ENCODE measurements at regions not wholly inside any gene's neighbourhood (a gene's known extent, or its start where the extent isn't known, plus 50 kb on each side); places are given as distances from the start of the nearest gene placed in this dataset.

- no peak overlapping the region for H3K4me3 ChIP-seq
- DNase-seq: peak in 2 of 4 donors; percentile 89 to 94
- no peaks in the 10 kb centered on the region for H3K9me3 ChIP-seq
- peaks cover 3 to 8% of the 10 kb centered on the region in 2 donors for H3K4me1 ChIP-seq
- intact Hi-C loops (cut with DNase I): no loop called here
- H3K27ac ChIP-seq: peak overlapping the region; percentile 55 to 69
- ATAC-seq: peak; percentile 71
- H3K36me3 ChIP-seq: no peaks in the 10 kb centered on the region
- no peaks in the 10 kb centered on the region for H3K27me3 ChIP-seq
- no peak for TF ChIP-seq CTCF (IDR thresholded peaks at IDR 0.05)
Observed at GRCh38 chr7:25624833-25625232, 396.5 kb upstream of the NPVF start.

GRCh38 chr7:25625306-25625992, 397.2 kb upstream of the NPVF start:
- ATAC-seq: no peak
- no peak for TF ChIP-seq CTCF (IDR thresholded peaks at IDR 0.05)
- Histone ChIP-seq H3K4me1 (peaks cover 3% of the 10 kb centered on the region in 2 donors), H3K27me3 (no peaks in the 10 kb centered on the region), H3K4me3 (no peak overlapping the region), H3K27ac (peak overlapping the region; percentile 55 to 69), H3K36me3 (no peaks in the 10 kb centered on the region), H3K9me3 (no peaks in the 10 kb centered on the region)
- intact Hi-C loops (cut with DNase I): no loop called here
- DNase-seq: peak in 1 of 4 donors; percentile 27

- H3K27ac ChIP-seq: peak overlapping the region in 1 of 2 donors; percentile 39
- H3K27me3 ChIP-seq: no peaks in the 10 kb centered on the region
- H3K9me3 ChIP-seq: no peaks in the 10 kb centered on the region
- intact Hi-C loops (cut with DNase I): no loop called here
- DNase-seq (peak in 2 of 4 donors; percentile 85 to 90), ATAC-seq (no peak)
- no peak overlapping the region for H3K4me3 ChIP-seq
- TF ChIP-seq CTCF (IDR thresholded peaks at IDR 0.05): no peak
- peaks cover 0 to 3% of the 10 kb centered on the region in 2 donors for H3K4me1 ChIP-seq
- H3K36me3 ChIP-seq: no peaks in the 10 kb centered on the region
Observed at GRCh38 chr7:25626451-25627131, 398.3 kb upstream of the NPVF start.

DNA sequence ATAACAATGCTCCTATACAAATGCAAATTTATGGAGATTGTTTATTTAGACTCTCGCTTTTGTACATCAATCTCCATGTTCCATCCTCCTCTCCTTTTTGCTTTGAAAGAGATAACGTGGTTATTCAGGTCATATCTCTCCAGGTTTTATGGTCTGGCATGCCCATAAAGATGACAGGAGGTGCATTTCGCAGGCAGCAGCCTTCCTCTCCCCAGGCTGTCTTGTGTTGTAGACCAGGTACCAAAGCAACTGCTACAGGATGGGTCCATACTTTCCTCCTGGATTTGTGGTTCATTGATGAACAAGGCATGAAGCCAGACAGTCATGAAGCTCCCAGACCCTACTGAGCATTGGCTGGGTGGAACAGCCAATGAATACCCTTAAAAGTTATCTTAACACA, 400.2 kb upstream of the NPVF start:
- Histone ChIP-seq H3K4me3 (no peak overlapping the region), H3K27ac (no peak overlapping the region), H3K36me3 (no peaks in the 10 kb centered on the region), H3K27me3 (no peaks in the 10 kb centered on the region), H3K4me1 (peaks cover 0 to 3% of the 10 kb centered on the region in 2 donors), H3K9me3 (no peaks in the 10 kb centered on the region)
- ATAC-seq (no peak), DNase-seq (no peak)
- intact Hi-C loops (cut with DNase I): no loop called here
- TF ChIP-seq CTCF (IDR thresholded peaks at IDR 0.05): no peak

- intact Hi-C loops (cut with DNase I): no loop called here
- Histone ChIP-seq H3K36me3 (no peaks in the 10 kb centered on the region), H3K9me3 (no peaks in the 10 kb centered on the region), H3K27me3 (no peaks in the 10 kb centered on the region), H3K4me1 (no peaks in the 10 kb centered on the region), H3K27ac (no peak overlapping the region), H3K4me3 (no peak overlapping the region)
- TF ChIP-seq CTCF (IDR thresholded peaks at IDR 0.05): no peak
- no peak for DNase-seq
- no peak for ATAC-seq
Observed at GRCh38 chr7:25632616-25633015, 404.3 kb upstream of the NPVF start.

Data from left lung (tissue), 4 donors.